ENCODE measurements at regions not wholly inside any gene's neighbourhood (a gene's known extent, or its start where the extent isn't known, plus 50 kb on each side); places are given as distances from the start of the nearest gene placed in this dataset.

DNA sequence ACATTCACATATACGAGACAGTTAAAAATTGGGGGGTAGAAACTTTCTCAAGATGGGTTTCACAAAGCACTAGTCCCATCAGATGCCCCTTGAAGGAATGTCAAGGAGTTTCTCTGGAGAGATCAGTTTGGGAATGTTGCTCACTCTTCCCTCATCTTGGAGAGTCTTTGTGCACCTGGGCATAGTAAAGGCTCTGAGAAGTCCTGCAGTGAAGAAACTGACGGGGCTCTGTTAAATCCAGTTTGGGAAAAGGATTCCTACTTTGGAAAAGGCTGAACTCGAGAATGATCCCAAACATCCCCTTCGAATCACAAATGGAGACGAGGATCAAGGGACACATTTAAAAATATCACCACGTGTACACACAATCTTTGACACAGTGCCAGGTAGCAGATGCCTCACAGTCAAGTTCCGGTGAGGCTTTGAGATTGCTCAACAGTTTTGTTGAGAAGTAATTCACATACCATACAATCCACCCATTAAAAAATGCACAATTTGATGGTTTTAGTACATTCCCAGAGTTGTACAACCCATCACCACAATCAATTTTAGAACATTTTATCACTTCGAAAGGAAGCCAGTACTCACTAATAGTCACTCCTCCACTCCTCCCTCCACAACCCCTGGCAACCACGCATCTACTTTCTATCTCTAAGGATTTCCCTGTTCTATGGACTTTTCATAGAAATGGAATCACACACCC lies 203.4 kb upstream of the FOXF1 start:
- H3K27me3 Mint-ChIP-seq = peaks cover 10% of the 10 kb centered on the region
- intact Hi-C loops (cut with DNase I, micrococcal nuclease) = no loop called here
- no peaks in the 10 kb centered on the region for H3K36me3 Mint-ChIP-seq (ENCODE audit: low read depth)
- CTCF ChIA-PET = no interaction called here
- no peak overlapping the region for H3K27ac Mint-ChIP-seq
- no peaks in the 10 kb centered on the region for H3K4me1 Mint-ChIP-seq
- DNase-seq (no peak), ATAC-seq (no peak)
- H3K9me3 Mint-ChIP-seq (ENCODE audit: low read depth) = no peaks in the 10 kb centered on the region
- POLR2A ChIA-PET = no interaction called here
- no peak overlapping the region for H3K4me3 Mint-ChIP-seq

DNA sequence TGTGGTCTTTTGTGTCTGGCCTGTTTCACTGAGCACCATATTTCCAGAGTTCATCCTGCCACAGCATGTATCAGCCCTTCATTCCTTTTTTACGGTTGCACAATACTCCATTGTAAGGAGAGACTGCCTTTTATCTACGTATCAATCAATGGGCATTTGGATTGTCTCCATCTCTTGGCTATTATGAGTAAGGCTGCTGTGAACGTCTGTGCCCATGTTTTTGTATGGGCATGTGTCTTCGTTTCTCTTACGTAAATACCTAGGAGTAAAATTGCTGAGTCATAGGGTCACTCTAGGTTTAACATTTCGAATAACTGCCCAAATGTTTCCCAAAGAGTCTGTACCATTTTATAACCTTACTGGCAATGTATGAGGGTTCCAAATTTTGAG lies 202.8 kb upstream of the FOXF1 start:
- CTCF ChIA-PET = no interaction called here
- no peaks in the 10 kb centered on the region for H3K4me1 Mint-ChIP-seq

DNA sequence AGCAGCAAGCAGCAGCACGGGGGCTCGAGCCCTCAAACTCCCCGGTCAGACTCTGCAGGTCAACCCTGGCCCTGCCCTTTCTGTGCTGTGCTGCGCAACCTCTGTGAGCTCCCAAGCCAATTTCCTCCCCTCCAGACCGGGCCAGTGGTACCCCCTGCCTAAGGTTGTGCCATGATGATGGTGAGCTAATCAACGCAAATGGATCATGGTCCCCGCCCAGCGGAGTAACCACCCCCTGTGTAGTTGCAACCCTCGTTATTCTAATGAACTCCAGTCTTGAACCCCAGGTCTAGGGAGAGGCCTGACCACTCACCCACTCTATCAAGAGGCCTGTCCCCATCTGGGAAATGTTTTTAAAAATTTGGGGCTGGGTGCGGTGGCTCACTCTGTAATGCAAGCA lies 201.8 kb upstream of the FOXF1 start:
- Mint-ChIP-seq H3K27me3 (peaks cover 6% of the 10 kb centered on the region), H3K9me3 (ENCODE audit: low read depth) (no peaks in the 10 kb centered on the region), H3K4me3 (no peak overlapping the region), H3K36me3 (ENCODE audit: low read depth) (no peaks in the 10 kb centered on the region), H3K4me1 (no peaks in the 10 kb centered on the region), H3K27ac (no peak overlapping the region)
- DNase-seq (no peak), ATAC-seq (no peak)
- ChIA-PET POLR2A (no interaction called here), CTCF (interaction anchor here (0.6 kb wide), 1 partner anchor 611 kb away, joined by 3 read pairs; no protein-coding TSS in a partner anchor)
- intact Hi-C loops (cut with DNase I, micrococcal nuclease) = no loop called here

More for the DNA sequence above, 202.8 kb upstream of the FOXF1 start:
- Mint-ChIP-seq H3K4me3 (no peak overlapping the region), H3K27ac (no peak overlapping the region), H3K9me3 (ENCODE audit: low read depth) (no peaks in the 10 kb centered on the region), H3K27me3 (peaks cover 6% of the 10 kb centered on the region), H3K36me3 (ENCODE audit: low read depth) (no peaks in the 10 kb centered on the region)
- POLR2A ChIA-PET = no interaction called here
- no peak for DNase-seq
- intact Hi-C loops (cut with DNase I, micrococcal nuclease) = no loop called here
- no peak for ATAC-seq

DNA sequence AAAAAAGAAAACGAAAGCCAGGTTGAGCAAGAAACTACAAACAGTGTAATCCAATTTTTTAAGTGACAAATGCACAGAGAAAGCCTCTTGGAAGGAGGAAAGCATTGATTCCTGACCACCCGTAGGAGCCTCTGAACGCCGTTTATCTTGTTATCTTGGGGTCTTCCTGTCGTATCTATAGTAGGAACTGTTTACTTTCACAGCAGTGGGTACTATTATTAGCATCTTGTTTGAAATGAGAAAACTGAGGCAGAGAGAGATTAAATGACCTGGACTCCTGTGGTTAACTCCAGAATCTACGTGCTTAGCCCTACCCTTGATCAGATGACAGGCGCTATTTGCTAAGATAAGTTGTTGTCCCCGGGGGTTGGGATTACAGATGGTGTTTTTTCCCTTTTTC lies 196.7 kb upstream of the FOXF1 start:
- ATAC-seq = no peak
- POLR2A ChIA-PET = no interaction called here
- intact Hi-C loops (cut with DNase I, micrococcal nuclease) = no loop called here
- Mint-ChIP-seq H3K9me3 (ENCODE audit: low read depth) (no peaks in the 10 kb centered on the region), H3K27me3 (peaks cover 2% of the 10 kb centered on the region), H3K4me1 (no peaks in the 10 kb centered on the region), H3K27ac (no peak overlapping the region), H3K4me3 (no peak overlapping the region), H3K36me3 (ENCODE audit: low read depth) (no peaks in the 10 kb centered on the region)
- CTCF ChIA-PET = no interaction called here
- no peak for DNase-seq

DNA sequence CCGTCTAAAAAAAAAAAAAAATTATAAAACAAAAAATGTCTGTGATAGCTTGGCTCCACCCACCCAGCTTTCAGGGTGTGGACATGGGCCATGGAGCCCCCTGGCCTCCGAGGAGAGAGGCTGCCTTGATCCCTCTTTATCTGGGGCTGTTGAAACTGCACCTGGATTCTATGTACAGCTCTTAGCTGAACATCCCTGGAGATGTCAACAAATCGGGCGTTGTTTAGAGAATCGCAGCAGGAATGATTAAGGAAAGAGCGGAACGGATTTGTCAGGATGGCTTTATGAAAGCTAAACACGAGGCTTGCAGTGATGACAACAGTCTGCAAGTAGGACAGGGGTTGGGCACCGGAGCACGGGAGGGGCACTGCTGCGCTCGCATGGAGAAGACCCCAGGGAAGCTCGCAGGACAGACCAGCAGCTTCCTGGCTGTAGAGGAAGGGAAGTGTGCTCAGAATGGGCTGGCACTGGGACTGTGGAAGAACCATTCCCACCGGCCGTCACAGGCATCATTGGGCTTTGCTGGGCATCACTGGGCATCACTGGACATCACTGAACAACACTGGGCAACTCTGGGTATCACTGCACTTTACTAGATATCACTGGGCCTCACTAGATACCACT lies 195.8 kb upstream of the FOXF1 start:
- intact Hi-C loops (cut with DNase I, micrococcal nuclease) = no loop called here
- DNase-seq = no peak
- ATAC-seq = no peak
- no peak overlapping the region for H3K27ac Mint-ChIP-seq
- peaks cover 2% of the 10 kb centered on the region for H3K27me3 Mint-ChIP-seq
- no peaks in the 10 kb centered on the region for H3K4me1 Mint-ChIP-seq
- CTCF ChIA-PET = no interaction called here
- H3K36me3 Mint-ChIP-seq (ENCODE audit: low read depth) = no peaks in the 10 kb centered on the region
- POLR2A ChIA-PET = no interaction called here
- H3K4me3 Mint-ChIP-seq = no peak overlapping the region
- no peaks in the 10 kb centered on the region for H3K9me3 Mint-ChIP-seq (ENCODE audit: low read depth)

DNA sequence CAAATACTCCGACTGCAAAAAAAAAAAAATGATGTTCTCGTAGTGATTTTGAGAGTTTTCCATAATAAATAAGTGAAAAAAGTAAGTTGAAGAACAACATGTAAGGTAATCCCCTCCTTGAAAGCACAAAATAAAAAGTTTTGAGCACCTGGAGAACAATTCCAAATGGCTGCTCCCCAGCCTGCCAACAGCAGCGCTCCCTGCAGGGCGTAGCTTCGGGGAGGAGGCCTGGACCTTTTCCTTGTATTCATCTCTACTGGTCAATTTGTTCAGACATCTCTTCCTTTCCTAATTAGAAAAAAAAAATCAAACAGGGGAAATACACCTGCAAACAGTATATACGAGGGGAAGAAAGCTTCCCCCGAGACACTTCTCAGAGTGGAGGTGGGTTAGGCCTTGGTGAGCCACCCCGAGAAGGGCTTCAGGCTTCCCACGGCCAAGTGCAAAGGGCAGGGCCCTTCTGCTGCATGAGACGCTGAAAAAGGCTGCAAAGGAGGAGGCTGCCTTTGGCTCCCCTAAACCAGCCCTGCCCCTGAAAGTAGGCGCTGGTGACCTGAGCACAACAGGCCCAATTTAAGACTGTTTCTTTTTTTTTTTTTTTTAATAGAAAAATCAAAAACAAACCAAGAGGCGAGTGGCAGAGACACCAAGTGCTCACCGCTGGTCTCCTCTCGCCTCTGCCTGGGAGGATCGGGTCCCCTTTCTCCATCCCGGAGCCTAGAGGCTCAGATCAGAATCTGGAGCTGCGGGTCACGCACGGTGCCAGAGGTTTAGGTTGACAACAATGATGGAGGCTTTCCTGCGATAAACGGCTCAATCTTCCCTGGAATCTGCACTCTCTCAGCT lies 193.1 kb upstream of the FOXF1 start:
- ATAC-seq = peak; percentile 25
- Mint-ChIP-seq H3K9me3 (ENCODE audit: low read depth) (no peaks in the 10 kb centered on the region), H3K4me3 (no peak overlapping the region), H3K27me3 (peaks cover 2% of the 10 kb centered on the region), H3K27ac (no peak overlapping the region), H3K4me1 (no peaks in the 10 kb centered on the region), H3K36me3 (ENCODE audit: low read depth) (no peaks in the 10 kb centered on the region)
- intact Hi-C loops (cut with DNase I, micrococcal nuclease) = no loop called here
- DNase-seq = peak; percentile 16
- ChIA-PET POLR2A (no interaction called here), CTCF (no interaction called here)

DNA sequence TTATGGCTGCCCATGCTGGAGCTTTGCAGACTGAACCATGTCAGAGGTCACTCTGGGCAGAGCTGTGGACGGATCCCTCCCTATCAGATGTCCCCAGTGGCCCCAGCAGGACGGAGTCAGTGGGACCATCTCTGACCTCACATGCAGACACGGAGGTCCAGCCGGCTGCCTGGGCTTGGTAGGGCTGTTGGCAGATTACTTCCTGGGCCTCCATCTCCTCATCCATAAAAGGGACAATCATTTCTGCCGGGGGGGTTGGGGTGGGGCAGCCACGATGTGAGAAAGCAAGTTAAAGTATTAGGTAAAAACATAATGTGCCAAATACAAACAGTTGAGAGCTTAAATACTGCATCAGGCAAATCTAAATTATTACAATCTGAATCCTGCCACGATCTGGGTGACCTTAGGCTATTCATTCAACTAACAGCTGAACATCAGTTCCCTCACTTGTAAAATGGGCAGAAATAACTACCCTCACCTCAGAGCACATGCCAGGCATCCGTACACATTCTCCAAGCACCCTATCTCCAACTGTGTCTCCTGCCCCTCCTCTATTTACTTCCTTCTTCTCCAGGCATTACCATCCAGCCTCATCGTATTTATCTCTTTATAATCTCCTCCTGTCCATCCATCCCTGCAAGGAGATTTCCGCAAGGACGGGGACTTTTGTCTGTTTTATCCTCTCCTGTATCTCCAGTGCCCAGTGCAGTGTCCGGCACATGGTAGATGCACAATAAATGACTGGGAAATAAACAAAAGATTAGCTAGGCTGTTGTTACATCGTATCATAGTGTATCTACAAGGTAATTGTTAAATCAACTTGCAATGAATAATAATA lies 192.3 kb upstream of the FOXF1 start:
- DNase-seq = no peak
- ChIA-PET POLR2A (no interaction called here), CTCF (no interaction called here)
- Mint-ChIP-seq H3K27me3 (peaks cover 2% of the 10 kb centered on the region), H3K4me1 (no peaks in the 10 kb centered on the region), H3K9me3 (ENCODE audit: low read depth) (no peaks in the 10 kb centered on the region), H3K4me3 (no peak overlapping the region), H3K36me3 (ENCODE audit: low read depth) (no peaks in the 10 kb centered on the region), H3K27ac (no peak overlapping the region)
- peak; percentile 16 for ATAC-seq
- intact Hi-C loops (cut with DNase I, micrococcal nuclease) = no loop called here

DNA sequence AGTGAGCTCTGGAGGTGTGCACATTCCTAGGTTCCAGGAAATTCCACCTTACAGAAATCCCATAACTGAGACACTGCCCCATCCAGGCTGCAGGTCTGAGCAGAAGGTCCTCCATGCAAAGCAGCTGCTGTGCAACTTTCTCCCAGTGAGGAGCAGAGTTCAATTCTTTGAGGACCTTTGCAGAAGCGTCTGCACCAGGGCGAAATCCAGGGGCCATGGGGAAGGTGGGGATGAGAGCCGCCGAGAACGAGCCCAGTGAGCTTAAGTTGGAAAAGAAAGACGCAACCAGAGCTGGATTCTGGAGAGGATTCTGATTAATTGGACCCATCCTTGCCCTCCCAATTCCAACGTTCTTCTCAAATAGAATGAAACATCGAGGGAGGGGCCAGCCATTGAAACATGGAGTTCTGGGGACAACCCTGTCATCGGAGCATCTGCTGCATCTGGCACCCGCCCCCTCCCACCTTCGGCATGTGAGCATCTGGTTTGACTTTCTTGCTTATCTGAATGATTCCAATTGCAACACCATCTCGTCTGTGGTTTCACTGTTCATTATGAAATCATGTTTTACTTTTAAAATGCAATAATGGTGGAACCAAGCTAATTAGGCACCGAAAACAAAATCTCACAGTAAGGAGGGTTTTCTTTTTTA lies 190.6 kb upstream of the FOXF1 start:
- Mint-ChIP-seq H3K4me1 (no peaks in the 10 kb centered on the region), H3K27me3 (peaks cover 2% of the 10 kb centered on the region), H3K36me3 (ENCODE audit: low read depth) (no peaks in the 10 kb centered on the region), H3K27ac (no peak overlapping the region), H3K9me3 (ENCODE audit: low read depth) (no peaks in the 10 kb centered on the region), H3K4me3 (no peak overlapping the region)
- DNase-seq (peak; percentile 41), ATAC-seq (no peak)
- POLR2A ChIA-PET = interaction anchor here (1.0 kb wide), 1 partner anchor 9 kb away, joined by 3 read pairs; no protein-coding TSS in a partner anchor
- intact Hi-C loops (cut with DNase I, micrococcal nuclease) = no loop called here
- CTCF ChIA-PET = interaction anchor here (0.5 kb wide), 1 partner anchor 14 kb away, joined by 3 read pairs; no protein-coding TSS in a partner anchor

DNA sequence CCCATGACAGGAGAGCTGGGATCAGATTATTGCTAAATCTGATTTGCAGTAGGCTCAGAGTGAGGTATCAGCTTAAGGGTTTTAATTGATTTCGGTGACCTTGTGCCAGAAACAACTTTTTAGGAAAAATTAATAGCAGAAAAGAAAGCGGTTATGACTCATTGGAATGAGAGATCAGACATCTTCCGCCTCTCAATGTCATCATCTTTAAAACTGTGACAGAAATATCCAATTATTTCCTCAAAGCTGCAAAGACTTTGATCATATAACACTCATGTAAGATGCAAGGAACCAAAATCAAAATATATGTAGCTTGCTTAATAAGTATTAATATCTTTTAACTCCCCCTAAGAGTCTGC lies 190.1 kb upstream of the FOXF1 start:
- no peak for ATAC-seq
- intact Hi-C loops (cut with DNase I, micrococcal nuclease) = no loop called here
- Mint-ChIP-seq H3K4me1 (no peaks in the 10 kb centered on the region), H3K27ac (no peak overlapping the region), H3K9me3 (ENCODE audit: low read depth) (no peaks in the 10 kb centered on the region), H3K4me3 (no peak overlapping the region), H3K27me3 (peaks cover 2% of the 10 kb centered on the region), H3K36me3 (ENCODE audit: low read depth) (no peaks in the 10 kb centered on the region)
- ChIA-PET CTCF (no interaction called here), POLR2A (interaction anchor here (1.0 kb wide), 1 partner anchor 9 kb away, joined by 3 read pairs; no protein-coding TSS in a partner anchor)
- no peak for DNase-seq

DNA sequence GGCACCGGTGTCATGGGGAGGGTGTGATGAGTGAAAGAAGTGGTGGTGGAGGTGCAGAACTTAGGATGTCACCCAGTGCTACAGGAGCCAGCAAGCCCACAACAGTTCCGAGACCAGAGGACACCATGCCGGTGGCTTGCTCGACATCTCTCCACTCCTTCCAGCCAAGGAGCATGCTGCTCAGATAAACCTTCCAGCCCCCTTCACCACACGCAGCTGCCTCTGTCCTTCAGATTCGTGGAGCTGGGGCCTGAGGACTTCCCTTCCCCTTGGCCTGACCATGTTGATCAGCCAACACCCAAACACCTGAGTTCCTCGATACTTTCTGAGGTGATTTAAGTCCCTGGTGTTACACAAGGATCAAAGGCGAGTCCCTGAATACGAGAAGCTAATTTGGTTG lies 188.8 kb upstream of the FOXF1 start:
- H3K9me3 Mint-ChIP-seq (ENCODE audit: low read depth) = no peaks in the 10 kb centered on the region
- CTCF ChIA-PET = no interaction called here
- POLR2A ChIA-PET = no interaction called here
- intact Hi-C loops (cut with DNase I, micrococcal nuclease) = no loop called here
- no peak for ATAC-seq
- no peak for DNase-seq
- H3K4me3 Mint-ChIP-seq = no peak overlapping the region
- no peaks in the 10 kb centered on the region for H3K4me1 Mint-ChIP-seq
- no peaks in the 10 kb centered on the region for H3K36me3 Mint-ChIP-seq (ENCODE audit: low read depth)
- peaks cover 4% of the 10 kb centered on the region for H3K27me3 Mint-ChIP-seq
- H3K27ac Mint-ChIP-seq = no peak overlapping the region

DNA sequence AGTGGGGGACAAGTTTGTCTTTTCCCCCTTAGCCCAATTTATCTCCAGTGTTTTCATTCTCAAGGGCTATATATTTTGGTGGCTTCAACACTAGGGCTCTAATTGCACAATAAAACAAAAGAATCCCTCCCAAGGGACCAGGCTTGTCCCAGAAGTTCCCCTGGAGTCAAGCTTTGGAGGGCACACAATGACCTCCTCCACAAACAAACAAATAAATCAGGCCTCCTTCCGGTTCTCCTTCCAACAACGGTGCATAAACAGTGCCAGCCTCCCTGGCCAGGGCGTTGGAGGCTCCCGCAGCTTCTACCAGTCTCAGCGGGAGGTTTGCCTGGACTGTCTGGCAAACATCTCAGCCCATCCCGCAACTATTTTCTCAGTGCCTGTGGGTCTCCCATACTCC lies 188.0 kb upstream of the FOXF1 start:
- H3K4me1 Mint-ChIP-seq = no peaks in the 10 kb centered on the region
- H3K36me3 Mint-ChIP-seq (ENCODE audit: low read depth) = no peaks in the 10 kb centered on the region
- ATAC-seq (no peak), DNase-seq (no peak)
- H3K9me3 Mint-ChIP-seq (ENCODE audit: low read depth) = no peaks in the 10 kb centered on the region
- ChIA-PET POLR2A (no interaction called here), CTCF (no interaction called here)
- intact Hi-C loops (cut with DNase I, micrococcal nuclease) = no loop called here
- H3K27ac Mint-ChIP-seq = no peak overlapping the region
- H3K4me3 Mint-ChIP-seq = no peak overlapping the region
- peaks cover 6% of the 10 kb centered on the region for H3K27me3 Mint-ChIP-seq

Data from activated CD4-positive, alpha-beta T cell treated with anti-CD3 and anti-CD28 coated beads for 36 hours (primary cell).